ENCODE measurements at regions not wholly inside any gene's neighbourhood (a gene's known extent, or its start where the extent isn't known, plus 50 kb on each side); places are given as distances from the start of the nearest gene placed in this dataset.
"Not testable (repeated sequence)": the region's sequence is repeated elsewhere in the genome, so short reads cannot be mapped to it uniquely, and the experiment has no call there.

- DNase-seq (ENCODE audit: low read depth in 1 of 2, low spot score in 1 of 2) = no peak
These were observed 95.8 kb upstream of the HMGA2 start for GRCh38 chr12:65728455-65728847.

- no peak for DNase-seq (ENCODE audit: low read depth in 1 of 2, low spot score in 1 of 2)
These were observed 95.2 kb upstream of the HMGA2 start for GRCh38 chr12:65728848-65729793.

- no peak for DNase-seq (ENCODE audit: low read depth in 1 of 2, low spot score in 1 of 2)
These were observed 92.5 kb upstream of the HMGA2 start for GRCh38 chr12:65731771-65732170.

GRCh38 chr12:65733643-65734042 lies 90.6 kb upstream of the HMGA2 start:
- DNase-seq (ENCODE audit: low read depth in 1 of 2, low spot score in 1 of 2) = not testable (repeated sequence)

- DNase-seq (ENCODE audit: low read depth in 1 of 2, low spot score in 1 of 2) = no peak
These were observed 90.1 kb upstream of the HMGA2 start for GRCh38 chr12:65734226-65734625.

GRCh38 chr12:65739606-65740005 lies 84.7 kb upstream of the HMGA2 start:
- DNase-seq (ENCODE audit: low read depth in 1 of 2, low spot score in 1 of 2) = no peak

GRCh38 chr12:65740506-65740872 lies 83.8 kb upstream of the HMGA2 start:
- DNase-seq (ENCODE audit: low read depth in 1 of 2, low spot score in 1 of 2) = no peak

GRCh38 chr12:65740873-65741600 lies 83.2 kb upstream of the HMGA2 start:
- peak; percentile 8 to 56 for DNase-seq (ENCODE audit: low read depth in 1 of 2, low spot score in 1 of 2)

GRCh38 chr12:65741656-65742017 lies 82.6 kb upstream of the HMGA2 start:
- DNase-seq (ENCODE audit: low read depth in 1 of 2, low spot score in 1 of 2) = no peak

- peak in 1 of 2 donors; percentile 5 for DNase-seq (ENCODE audit: low read depth in 1 of 2, low spot score in 1 of 2)
These were observed 82.0 kb upstream of the HMGA2 start for GRCh38 chr12:65742018-65743010.

GRCh38 chr12:65744236-65744840 lies 79.9 kb upstream of the HMGA2 start:
- DNase-seq (ENCODE audit: low read depth in 1 of 2, low spot score in 1 of 2) = not testable (repeated sequence)

GRCh38 chr12:65747338-65747737 lies 76.9 kb upstream of the HMGA2 start:
- no peak for DNase-seq (ENCODE audit: low read depth in 1 of 2, low spot score in 1 of 2)

GRCh38 chr12:65748332-65748731 lies 76.0 kb upstream of the HMGA2 start:
- DNase-seq (ENCODE audit: low read depth in 1 of 2, low spot score in 1 of 2) = no peak

- no peak for DNase-seq (ENCODE audit: low read depth in 1 of 2, low spot score in 1 of 2)
These were observed 70.0 kb upstream of the HMGA2 start for GRCh38 chr12:65754290-65754689.

- no peak for DNase-seq (ENCODE audit: low read depth in 1 of 2, low spot score in 1 of 2)
These were observed 69.3 kb upstream of the HMGA2 start for GRCh38 chr12:65754744-65755595.

GRCh38 chr12:65755596-65755978 lies 68.7 kb upstream of the HMGA2 start:
- no peak for DNase-seq (ENCODE audit: low read depth in 1 of 2, low spot score in 1 of 2)

- no peak for DNase-seq (ENCODE audit: low read depth in 1 of 2, low spot score in 1 of 2)
These were observed 68.0 kb upstream of the HMGA2 start for GRCh38 chr12:65756267-65756666.

- no peak for DNase-seq (ENCODE audit: low read depth in 1 of 2, low spot score in 1 of 2)
These were observed 67.2 kb upstream of the HMGA2 start for GRCh38 chr12:65756956-65757511.

- no peak for DNase-seq (ENCODE audit: low read depth in 1 of 2, low spot score in 1 of 2)
These were observed 65.9 kb upstream of the HMGA2 start for GRCh38 chr12:65758401-65758800.

- no peak for DNase-seq (ENCODE audit: low read depth in 1 of 2, low spot score in 1 of 2)
These were observed 64.5 kb upstream of the HMGA2 start for GRCh38 chr12:65759735-65760134.
